Keratinocyte (primary cell): ENCODE measurements at regions not wholly inside any gene's neighbourhood (a gene's known extent, or its start where the extent isn't known, plus 50 kb on each side); places are given as distances from the start of the nearest gene placed in this dataset.

ENCODE experiments used
- DNase-seq: peaks from one replicate; pipeline ENCODE4 v3.0.0-alpha.2; 2011; ENCODE audit warnings: low read depth, missing footprints, low spot score
- FAIRE-seq: peaks from 2 replicates; lab custom pipeline; 2011; peaks lifted over from hg19 to GRCh38; lab: Jason Lieb, UNC
- H2AFZ ChIP-seq: 2 replicates; pipeline ENCODE4 v1.6.0; 2012; ENCODE audit warnings: low read length, control low read depth, inconsistent platforms; ENCODE audit not compliant: control insufficient read depth
- H3K27ac ChIP-seq: 2 replicates; pipeline ENCODE4 v1.5.1; 2011; ENCODE audit warnings: low read length; ENCODE audit not compliant: control insufficient read depth, insufficient read depth
- H3K27me3 ChIP-seq: 3 replicates; pipeline ENCODE4 v1.6.0; 2011; ENCODE audit warnings: low read length; ENCODE audit not compliant: control insufficient read depth, insufficient read depth; ENCODE audit errors: extremely low read depth
- H3K36me3 ChIP-seq, 2 experiments: 2 replicates in 1 of 2; 3 replicates in 1 of 2; pipeline ENCODE4 v1.5.1; 2011; ENCODE audit warnings: low read length in 2 of 2, mild to moderate bottlenecking in 1 of 2; ENCODE audit not compliant: control insufficient read depth in 2 of 2, insufficient read depth in 2 of 2; ENCODE audit errors: extremely low read depth in 1 of 2
- H3K4me1 ChIP-seq: 3 replicates; pipeline ENCODE4 v1.5.1; 2011; ENCODE audit warnings: low read length; ENCODE audit not compliant: control insufficient read depth, insufficient read depth; ENCODE audit errors: extremely low read depth
- H3K4me2 ChIP-seq: 3 replicates; pipeline ENCODE4 v1.6.0; 2011; ENCODE audit warnings: low read depth, low read length; ENCODE audit not compliant: control insufficient read depth, insufficient read depth; ENCODE audit errors: extremely low read depth
- H3K4me3 ChIP-seq, 3 experiments: fragments of 200-600 bp in 1 of 3; sonication (generic) in 1 of 3; 2 replicates in 2 of 3; 3 replicates in 1 of 3; pipeline ENCODE4 v1.5.1; 2011 to 2016; ENCODE audit warnings: low read length in 3 of 3, mild to moderate bottlenecking in 3 of 3, control low read depth in 2 of 3, inconsistent platforms in 1 of 3, low read depth in 1 of 3, mixed read lengths in 1 of 3, mixed run types in 1 of 3, moderate library complexity in 1 of 3; ENCODE audit not compliant: control insufficient read depth in 2 of 3, insufficient read depth in 2 of 3; ENCODE audit errors: extremely low read depth in 1 of 3
- H3K79me2 ChIP-seq: 2 replicates; pipeline ENCODE4 v1.6.0; 2012; ENCODE audit warnings: low read length; ENCODE audit not compliant: control insufficient read depth, insufficient read depth
- H3K9ac ChIP-seq: 3 replicates; pipeline ENCODE4 v1.6.0; 2011; ENCODE audit warnings: low read length; ENCODE audit not compliant: control insufficient read depth, insufficient read depth; ENCODE audit errors: extremely low read depth
- H3K9me1 ChIP-seq: 3 replicates; pipeline ENCODE4 v1.6.0; 2011; ENCODE audit warnings: low read length; ENCODE audit not compliant: control insufficient read depth, insufficient read depth; ENCODE audit errors: extremely low read depth
- H3K9me3 ChIP-seq: 2 replicates; pipeline ENCODE4 v1.5.1; 2012; ENCODE audit warnings: low read depth, low read length; ENCODE audit not compliant: control insufficient read depth
- H4K20me1 ChIP-seq: 3 replicates; pipeline ENCODE4 v1.6.0; 2011; ENCODE audit warnings: low read length; ENCODE audit not compliant: control insufficient read depth, insufficient read depth; ENCODE audit errors: extremely low read depth
- CTCF ChIP-seq, 3 experiments: IDR thresholded peaks in 1 of 3; conservative IDR thresholded peaks in 1 of 3; optimal IDR thresholded peaks in 1 of 3; 2 replicates in 2 of 3; 3 replicates in 1 of 3; pipeline versions ENCODE3 to v1.5.1; 2011; ENCODE audit warnings: low read length in 3 of 3, mild to moderate bottlenecking in 3 of 3, moderate library complexity in 2 of 3, control low read depth in 1 of 3, inconsistent platforms in 1 of 3; ENCODE audit not compliant: insufficient read depth in 2 of 3; ENCODE audit errors: extremely low read depth in 1 of 3
- EZH2 ChIP-seq: IDR thresholded peaks from one replicate; pipeline ENCODE4 v1.6.1; 2012; ENCODE audit warnings: inconsistent platforms, mild to moderate bottlenecking, low read length, moderate library complexity
- dilution Hi-C: fragments of 300-500 bp; cut with MboI; formaldehyde crosslinking; loops from one replicate; pipeline ENCODE4 v1.7.0; 2020; ENCODE audit warnings: low sequenced_read_pairs; ENCODE audit not compliant: extremely low pct_ligation_motif_present

DNA sequence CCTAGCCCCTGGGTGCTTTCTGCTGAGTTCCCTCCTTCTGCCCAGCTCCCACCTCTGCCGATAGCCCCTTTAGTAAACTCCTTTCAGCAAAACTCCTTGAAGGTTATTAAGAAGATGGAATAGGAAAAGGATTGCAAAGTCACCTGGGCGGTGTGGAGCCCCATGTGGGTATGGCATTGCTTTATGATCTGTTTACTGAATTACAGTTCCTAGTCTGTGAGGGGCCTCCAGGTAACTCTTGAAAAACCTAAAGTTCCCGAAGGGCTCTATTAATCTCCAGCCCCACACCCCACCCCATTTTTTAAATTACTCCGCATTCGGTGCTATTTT lies 116.9 kb upstream of the UXS1 start:
- no peak overlapping the region for H3K4me3 ChIP-seq
- H3K4me1 ChIP-seq, result no peaks in the 10 kb centered on the region
- H3K27me3 ChIP-seq, result no peaks in the 10 kb centered on the region
- TF ChIP-seq EZH2 (no peak), CTCF (optimal IDR thresholded peaks at IDR 0.05 in 1 of 3, IDR thresholded peaks at IDR 0.05 in 1 of 3, conservative IDR thresholded peaks at IDR 0.05 in 1 of 3; ENCODE audit: extremely low read depth in 1 of 3, insufficient read depth in 2 of 3, low read length in 3 of 3) (no peak)
- H2AFZ ChIP-seq, result no peak overlapping the region
- H3K9me1 ChIP-seq, result no peaks in the 10 kb centered on the region
- DNase-seq (no peak), FAIRE-seq (no peak)
- no peak overlapping the region for H3K9ac ChIP-seq
- no peaks in the 10 kb centered on the region for H3K36me3 ChIP-seq
- H3K9me3 ChIP-seq, result no peaks in the 10 kb centered on the region
- no peaks in the 10 kb centered on the region for H4K20me1 ChIP-seq
- H3K79me2 ChIP-seq, result no peaks in the 10 kb centered on the region
- dilution Hi-C loops, result no loop called here
- no peak overlapping the region for H3K27ac ChIP-seq
- H3K4me2 ChIP-seq, result no peak overlapping the region

- Histone ChIP-seq H4K20me1 (no peaks in the 10 kb centered on the region), H3K9ac (no peak overlapping the region), H3K36me3 (no peaks in the 10 kb centered on the region), H3K27me3 (no peaks in the 10 kb centered on the region), H3K9me1 (no peaks in the 10 kb centered on the region), H3K4me1 (no peaks in the 10 kb centered on the region), H3K79me2 (no peaks in the 10 kb centered on the region), H3K4me3 (no peak overlapping the region), H3K9me3 (no peaks in the 10 kb centered on the region), H2AFZ (no peak overlapping the region), H3K27ac (no peak overlapping the region), H3K4me2 (no peak overlapping the region)
- dilution Hi-C loops, result no loop called here
- no peak for FAIRE-seq
- no peak for DNase-seq
- TF ChIP-seq EZH2, result no peak
- no peak for TF ChIP-seq CTCF (optimal IDR thresholded peaks at IDR 0.05 in 1 of 3, IDR thresholded peaks at IDR 0.05 in 1 of 3, conservative IDR thresholded peaks at IDR 0.05 in 1 of 3; ENCODE audit: extremely low read depth in 1 of 3, insufficient read depth in 2 of 3, low read length in 3 of 3)
Observed at GRCh38 chr2:106307860-106308259, 113.8 kb upstream of the UXS1 start.
